Endothelial cell (in vitro differentiated cells): ENCODE measurements at regions not wholly inside any gene's neighbourhood (a gene's known extent, or its start where the extent isn't known, plus 50 kb on each side); places are given as distances from the start of the nearest gene placed in this dataset.

Source experiments
- DNase-seq: peaks from one replicate; pipeline ENCODE4 v3.0.0; 2021; ENCODE audit warnings: low spot score
- H3K27ac Mint-ChIP-seq: one replicate; pipeline ENCODE4 v1.8.0; 2021; ENCODE audit warnings: mixed read lengths, inconsistent platforms; ENCODE audit not compliant: unreplicated experiment
- H3K27me3 Mint-ChIP-seq: one replicate; pipeline ENCODE4 v1.8.0; 2021; ENCODE audit warnings: mild to moderate bottlenecking, moderate library complexity, mixed read lengths, inconsistent platforms; ENCODE audit not compliant: unreplicated experiment
- H3K36me3 Mint-ChIP-seq: one replicate; pipeline ENCODE4 v1.8.0; 2021; ENCODE audit warnings: mild to moderate bottlenecking, low read depth, mixed read lengths, inconsistent platforms; ENCODE audit not compliant: unreplicated experiment
- H3K4me1 Mint-ChIP-seq: one replicate; pipeline ENCODE4 v1.8.0; 2021; ENCODE audit warnings: mild to moderate bottlenecking, mixed read lengths, inconsistent platforms; ENCODE audit not compliant: unreplicated experiment
- H3K4me3 Mint-ChIP-seq: one replicate; pipeline ENCODE4 v1.8.0; 2021; ENCODE audit warnings: mild to moderate bottlenecking, mixed read lengths, inconsistent platforms; ENCODE audit not compliant: unreplicated experiment
- H3K9me3 Mint-ChIP-seq: one replicate; pipeline ENCODE4 v1.8.0; 2021; ENCODE audit warnings: mixed read lengths, inconsistent platforms; ENCODE audit not compliant: unreplicated experiment
- CTCF ChIP-seq: fragments of 200-600 bp; sonication (generic); IDR thresholded peaks from one replicate; pipeline ENCODE4 v1.5.0; 2021; ENCODE audit warnings: antibody characterized with exemption; ENCODE audit not compliant: unreplicated experiment

GRCh38 chr18:73838107-73838506 is 309.5 kb downstream of the FBXO15 start:
- H3K4me3 Mint-ChIP-seq = no peak overlapping the region
- no peak for DNase-seq
- no peaks in the 10 kb centered on the region for H3K4me1 Mint-ChIP-seq
- TF ChIP-seq CTCF = no peak
- no peaks in the 10 kb centered on the region for H3K36me3 Mint-ChIP-seq
- no peaks in the 10 kb centered on the region for H3K27me3 Mint-ChIP-seq
- H3K9me3 Mint-ChIP-seq = no peaks in the 10 kb centered on the region
- H3K27ac Mint-ChIP-seq = no peak overlapping the region

GRCh38 chr18:73835656-73836364 is 311.8 kb downstream of the FBXO15 start:
- Mint-ChIP-seq H3K9me3 (no peaks in the 10 kb centered on the region), H3K27ac (no peak overlapping the region), H3K4me1 (no peaks in the 10 kb centered on the region), H3K4me3 (no peak overlapping the region), H3K27me3 (no peaks in the 10 kb centered on the region), H3K36me3 (no peaks in the 10 kb centered on the region)
- TF ChIP-seq CTCF = no peak
- no peak for DNase-seq

- TF ChIP-seq CTCF = no peak
- H3K27me3 Mint-ChIP-seq = no peaks in the 10 kb centered on the region
- no peak overlapping the region for H3K27ac Mint-ChIP-seq
- DNase-seq = no peak
- H3K36me3 Mint-ChIP-seq = no peaks in the 10 kb centered on the region
- no peak overlapping the region for H3K4me3 Mint-ChIP-seq
- no peaks in the 10 kb centered on the region for H3K4me1 Mint-ChIP-seq
- H3K9me3 Mint-ChIP-seq = no peaks in the 10 kb centered on the region
Measured at GRCh38 chr18:73835039-73835438, 312.6 kb downstream of the FBXO15 start.

GRCh38 chr18:73831688-73832087 is 315.9 kb downstream of the FBXO15 start:
- peaks cover 2% of the 10 kb centered on the region for H3K27me3 Mint-ChIP-seq
- no peaks in the 10 kb centered on the region for H3K4me1 Mint-ChIP-seq
- H3K27ac Mint-ChIP-seq = no peak overlapping the region
- no peak for DNase-seq
- H3K4me3 Mint-ChIP-seq = no peak overlapping the region
- H3K36me3 Mint-ChIP-seq = no peaks in the 10 kb centered on the region
- no peaks in the 10 kb centered on the region for H3K9me3 Mint-ChIP-seq
- TF ChIP-seq CTCF = no peak

DNA sequence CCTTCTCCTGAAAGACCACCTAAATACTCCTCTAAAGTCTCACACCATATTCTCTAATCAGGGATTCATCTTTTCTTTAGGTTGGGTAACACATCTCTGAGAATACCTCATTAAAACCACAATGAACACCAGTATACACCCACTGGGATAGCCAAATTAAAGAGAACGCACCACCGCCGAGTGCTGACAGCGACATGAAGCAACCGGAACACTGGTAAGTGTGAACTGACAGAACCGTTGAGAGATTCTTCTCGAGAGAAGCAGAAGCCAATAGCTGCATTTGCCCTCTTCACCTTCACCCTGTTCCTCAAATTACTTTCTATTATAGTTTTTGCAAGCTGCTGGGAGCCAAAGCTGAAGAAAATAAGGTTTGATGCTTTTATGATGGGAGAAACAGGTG is 318.5 kb downstream of the FBXO15 start:
- Mint-ChIP-seq H3K4me1 (no peaks in the 10 kb centered on the region), H3K9me3 (no peaks in the 10 kb centered on the region), H3K4me3 (no peak overlapping the region), H3K27ac (no peak overlapping the region), H3K27me3 (peaks cover 3% of the 10 kb centered on the region), H3K36me3 (no peaks in the 10 kb centered on the region)
- DNase-seq = no peak
- no peak for TF ChIP-seq CTCF
